Heart right ventricle (tissue), 16 donors: ENCODE measurements at regions not wholly inside any gene's neighbourhood (a gene's known extent, or its start where the extent isn't known, plus 50 kb on each side); places are given as distances from the start of the nearest gene placed in this dataset.

Experiments
- ATAC-seq, 8 donors: fragments of 200-7000 bp; cut with Tn5 transposase; one replicate each; pipeline ENCODE4 v1.9.1; 2020; ENCODE audit warnings: mild to moderate bottlenecking in 8 of 8, moderate library complexity in 8 of 8, moderate number of reproducible peaks in 1 of 8
- DNase-seq, 2 donors: peaks; one replicate each; pipeline ENCODE4 v3.0.0-alpha.2; 2020
- H3K27ac ChIP-seq, 10 donors: fragments of 200-600 bp; sonication (generic) in 2 of 10; one replicate each; pipeline versions ENCODE4 v1.5.0 to v1.8.0; 2020 to 2022; ENCODE audit warnings: mild to moderate bottlenecking in 3 of 10
- H3K27me3 ChIP-seq, 7 donors: fragments of 200-600 bp; one replicate each; pipeline ENCODE4 v1.8.0; 2021 to 2022; ENCODE audit warnings: mild to moderate bottlenecking in 2 of 7
- H3K36me3 ChIP-seq, 9 donors: fragments of 200-600 bp; sonication (generic) in 1 of 9; one replicate each; pipeline versions ENCODE4 v1.5.0 to v1.8.0; 2020 to 2022; ENCODE audit warnings: mild to moderate bottlenecking in 2 of 9
- H3K4me1 ChIP-seq, 9 donors: fragments of 200-600 bp; sonication (generic) in 1 of 9; one replicate each; pipeline versions ENCODE4 v1.5.0 to v1.8.0; 2020 to 2022; ENCODE audit warnings: mild to moderate bottlenecking in 4 of 9
- H3K4me3 ChIP-seq, 10 donors: fragments of 200-600 bp; sonication (generic) in 2 of 10; one replicate each; pipeline versions ENCODE4 v1.5.0 to v1.8.0; 2020 to 2022; ENCODE audit warnings: mild to moderate bottlenecking in 7 of 10, moderate library complexity in 2 of 10
- H3K9me3 ChIP-seq, 11 donors: fragments of 200-600 bp in 10 of 11; sonication (generic) in 2 of 11; one replicate each; pipeline versions ENCODE4 v1.5.0 to v1.8.0; 2013 to 2022; ENCODE audit warnings: mild to moderate bottlenecking in 2 of 11, control low read depth in 1 of 11, moderate library complexity in 1 of 11
- WGBS, 2 donors: extraction: QIAGEN DNeasy Blood & Tissue Kit; methylation state at CpG; one replicate each; pipeline ENCODE4 v1.1.7; 2013; ENCODE audit warnings: inconsistent platforms in 1 of 2; 5-methylcytosine and 5-hydroxymethylcytosine counted together
- intact Hi-C, 10 donors: fragments of 100-400 bp; cut with DNase I; formaldehyde crosslinking; loops; one replicate each; pipeline versions ENCODE4 v1.11.1 to v1.14.2; 2022
- TF ChIP-seq, protein P1 (sequence below), 9 donors: fragments of 200-600 bp; sonication (generic) in 2 of 9; IDR thresholded peaks; one replicate each; pipeline versions ENCODE4 v1.5.0 to v1.8.0; 2021 to 2022; ENCODE audit warnings: antibody characterized with exemption in 9 of 9, mild to moderate bottlenecking in 5 of 9, moderate library complexity in 1 of 9
- donor health status: Arrhythmogenic right ventricular cardiomyopathy.
- donor health status: ischemic (EF 13 %, LVEDD 7.1; RV severe dilation, severe dysfunction).
- donor health status: healthy with polysubstance abuse.
- donor health status: DM: no; HTN: yes; CAD: no.
- donor health status: DM: no; HTN: no; CAD: no.
- donor health status: ischemic (EF 25% LVEDD 6.9; RV normal size, moderate dysfunction).
- donor health status: ischemic (EF 25% LVEDD 5.7; RV mildly dilated, moderate dysfunction).
- donor health status: healthy.
- donor health status: DM: yes; HTN: yes; CAD: no.
- donor health status: Ischemic cardiomyopathy.
- donor health status: ischemic (EF 35%, LVEDD 5.7; RV mildly dilated, moderate dysfunction).
- donor health status: nonischemic (EF 11% LVEDD 7.7; RV severe dilation, severe dysfunction).
- donor health status: DM: yes; HTN: yes; CAD: no.
- donor health status: PGD.
- donor health status: ischemic (EF 29% LVEDD 5.4; RV normal size, mild dysfunction).
- donor health status: nonischemic (EF 23%, LVEDD 6.1; RV moderate dilation, normal function).

DNA sequence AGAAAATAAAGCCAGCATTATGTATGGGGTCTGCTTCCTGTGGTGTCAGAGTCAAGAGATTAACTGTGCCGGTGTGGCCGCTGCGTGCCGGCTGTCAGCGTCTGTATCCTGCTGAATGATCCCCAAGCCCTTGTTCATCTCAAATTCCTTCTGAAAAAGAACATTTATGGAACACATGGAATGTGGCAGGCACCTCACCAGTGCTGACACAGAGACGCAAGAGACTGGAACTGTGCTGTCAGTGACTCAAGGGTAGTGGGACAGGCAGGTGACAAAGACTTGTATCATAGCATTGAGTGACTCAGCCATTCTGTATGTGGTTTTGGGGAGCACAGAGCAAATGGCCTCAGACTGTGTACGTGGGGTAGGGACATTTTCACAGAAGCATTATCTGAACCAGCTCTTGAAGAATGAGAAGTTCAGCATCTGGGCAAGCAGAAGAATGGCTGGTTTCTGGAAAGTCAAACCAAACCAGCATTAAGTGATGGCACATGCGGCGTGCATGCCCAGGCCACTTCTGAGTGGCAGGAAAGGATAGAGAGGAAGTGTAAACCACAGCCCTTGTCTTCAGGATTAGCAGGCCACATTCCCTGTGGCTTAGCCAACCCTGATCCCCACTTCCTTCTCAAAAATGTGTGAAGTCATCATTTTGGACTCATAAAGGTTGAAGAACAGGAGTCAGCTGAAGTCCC, 54.0 kb upstream of the IRS2 start:
- H3K4me3 ChIP-seq, result no peak overlapping the region
- peaks cover 0 to 8% (median 0%) of the 10 kb centered on the region in 7 donors for H3K27me3 ChIP-seq
- ATAC-seq (peak in 2 of 8 donors; percentile 19 to 63), DNase-seq (no peak)
- H3K9me3 ChIP-seq, result no peaks in the 10 kb centered on the region
- TF ChIP-seq, protein P1, sequence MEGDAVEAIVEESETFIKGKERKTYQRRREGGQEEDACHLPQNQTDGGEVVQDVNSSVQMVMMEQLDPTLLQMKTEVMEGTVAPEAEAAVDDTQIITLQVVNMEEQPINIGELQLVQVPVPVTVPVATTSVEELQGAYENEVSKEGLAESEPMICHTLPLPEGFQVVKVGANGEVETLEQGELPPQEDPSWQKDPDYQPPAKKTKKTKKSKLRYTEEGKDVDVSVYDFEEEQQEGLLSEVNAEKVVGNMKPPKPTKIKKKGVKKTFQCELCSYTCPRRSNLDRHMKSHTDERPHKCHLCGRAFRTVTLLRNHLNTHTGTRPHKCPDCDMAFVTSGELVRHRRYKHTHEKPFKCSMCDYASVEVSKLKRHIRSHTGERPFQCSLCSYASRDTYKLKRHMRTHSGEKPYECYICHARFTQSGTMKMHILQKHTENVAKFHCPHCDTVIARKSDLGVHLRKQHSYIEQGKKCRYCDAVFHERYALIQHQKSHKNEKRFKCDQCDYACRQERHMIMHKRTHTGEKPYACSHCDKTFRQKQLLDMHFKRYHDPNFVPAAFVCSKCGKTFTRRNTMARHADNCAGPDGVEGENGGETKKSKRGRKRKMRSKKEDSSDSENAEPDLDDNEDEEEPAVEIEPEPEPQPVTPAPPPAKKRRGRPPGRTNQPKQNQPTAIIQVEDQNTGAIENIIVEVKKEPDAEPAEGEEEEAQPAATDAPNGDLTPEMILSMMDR (IDR thresholded peaks at IDR 0.05), result no peak
- intact Hi-C loops, result no loop called here
- H3K4me1 ChIP-seq, result peaks cover 0 to 8% (median 0%) of the 10 kb centered on the region in 9 donors
- H3K36me3 ChIP-seq, result no peaks in the 10 kb centered on the region
- H3K27ac ChIP-seq, result no peak overlapping the region
- WGBS, 2 donors, result 33 to 62% methylated on average over 9 of the region's 9 CpGs

DNA sequence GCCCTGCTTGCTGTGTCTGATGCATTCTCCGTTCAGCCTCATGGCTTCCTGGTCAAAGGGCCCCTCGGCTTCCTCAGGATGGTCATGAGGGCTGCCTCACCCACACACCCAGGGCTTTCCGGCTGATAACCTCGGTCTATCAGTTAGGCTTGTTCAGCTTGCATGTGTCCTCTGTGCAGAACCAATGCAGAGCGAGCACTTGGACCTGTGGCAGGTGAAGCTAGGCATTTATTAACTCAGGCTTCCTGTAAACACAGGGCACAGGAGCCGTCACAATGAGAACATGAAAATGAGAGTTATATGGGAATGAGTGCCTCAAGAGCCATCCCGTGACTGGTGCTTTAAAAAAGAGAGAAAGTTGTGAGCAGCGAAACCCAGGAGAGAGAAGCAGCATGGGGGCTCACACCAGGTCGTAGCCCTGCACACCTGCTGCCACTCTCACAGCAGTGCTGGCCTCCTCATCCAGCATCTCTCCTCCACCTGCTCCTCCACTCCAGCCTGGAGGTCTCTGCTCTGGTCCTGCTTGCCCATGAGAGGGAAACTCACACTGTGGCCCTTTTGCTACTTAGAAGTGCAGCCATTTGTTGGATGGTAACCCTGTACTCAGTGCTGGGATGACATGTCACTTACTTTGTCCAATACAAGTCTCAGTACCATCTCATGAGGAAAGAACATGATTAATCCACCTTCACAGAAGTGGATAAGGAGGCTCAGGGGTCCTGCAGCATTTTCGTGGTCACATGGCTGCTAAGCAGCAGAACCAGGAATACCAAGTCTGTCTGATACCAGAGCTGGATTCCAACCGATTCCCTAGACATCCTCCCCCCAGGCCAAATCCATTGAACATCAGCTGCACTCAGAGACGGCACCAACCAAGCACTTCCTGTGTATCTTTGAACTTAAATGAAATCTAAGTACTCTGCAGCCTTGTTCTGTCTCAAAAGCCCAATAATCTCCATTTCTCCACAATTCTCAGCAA, 50.5 kb upstream of the IRS2 start:
- WGBS, 2 donors, result 72 to 77% methylated on average over 12 of the region's 12 CpGs
- Histone ChIP-seq H3K9me3 (no peaks in the 10 kb centered on the region), H3K4me1 (peaks cover 0 to 6% (median 0%) of the 10 kb centered on the region in 9 donors), H3K36me3 (no peaks in the 10 kb centered on the region), H3K27me3 (peaks cover 0 to 12% (median 0%) of the 10 kb centered on the region in 7 donors), H3K4me3 (no peak overlapping the region), H3K27ac (no peak overlapping the region)
- TF ChIP-seq, protein P1 (IDR thresholded peaks at IDR 0.05), result no peak
- no peak for ATAC-seq
- intact Hi-C loops, result no loop called here
- no peak for DNase-seq
